ENCODE measurements at regions not wholly inside any gene's neighbourhood (a gene's known extent, or its start where the extent isn't known, plus 50 kb on each side); places are given as distances from the start of the nearest gene placed in this dataset.

- TF ChIP-seq CHD7 (IDR thresholded peaks at IDR 0.05; ENCODE audit: insufficient replicate concordance, low read length) (no peak), SAP30 (IDR thresholded peaks at IDR 0.05; ENCODE audit: insufficient read depth, insufficient replicate concordance, low read length) (no peak), CHD1 (IDR thresholded peaks at IDR 0.05; ENCODE audit: low read depth, low read length) (no peak), JUND (IDR thresholded peaks at IDR 0.05; ENCODE audit: low read length) (no peak), SP1 (IDR thresholded peaks at IDR 0.05; ENCODE audit: low read depth, low read length) (no peak), MAFK (IDR thresholded peaks at IDR 0.05; ENCODE audit: low read depth, low read length) (no peak), SP2 (IDR thresholded peaks at IDR 0.05; ENCODE audit: low read length) (no peak), SIX5 (IDR thresholded peaks at IDR 0.05; ENCODE audit: low read depth, low read length) (no peak)
Observed at GRCh38 chr3:72213296-72214065, 428.5 kb upstream of the PROK2 start (continued).

All from H1 (cell line).